Esophagus squamous epithelium (tissue), 4 donors: ENCODE measurements at regions not wholly inside any gene's neighbourhood (a gene's known extent, or its start where the extent isn't known, plus 50 kb on each side); places are given as distances from the start of the nearest gene placed in this dataset.

ENCODE experiments used
- CTCF ChIP-seq, 6 experiments: fragments of 450-650 bp in 4 of 6; fragments of 200-600 bp in 2 of 6; sonication (generic) in 2 of 6; IDR thresholded peaks; one replicate each; pipeline ENCODE4 v1.5.1; 2016 to 2019; ENCODE audit warnings: antibody characterized with exemption in 6 of 6, mild to moderate bottlenecking in 4 of 6, moderate library complexity in 4 of 6
- POLR2A ChIP-seq, 4 donors: fragments of 450-650 bp; IDR thresholded peaks; one replicate each; pipeline ENCODE4 v1.6.1; 2017; ENCODE audit warnings: antibody characterized with exemption in 4 of 4, mild to moderate bottlenecking in 4 of 4, moderate library complexity in 3 of 4

GRCh38 chr16:86965331-86965730 lies 351.9 kb downstream of the C16orf95 start:
- no peak for TF ChIP-seq CTCF (IDR thresholded peaks at IDR 0.05)
- TF ChIP-seq POLR2A (IDR thresholded peaks at IDR 0.05): no peak
